DMS153 (cell line): ENCODE measurements at regions not wholly inside any gene's neighbourhood (a gene's known extent, or its start where the extent isn't known, plus 50 kb on each side); places are given as distances from the start of the nearest gene placed in this dataset.
"Not testable (repeated sequence)": the region's sequence is repeated elsewhere in the genome, so short reads cannot be mapped to it uniquely, and the experiment has no call there.

ENCODE experiments used
- DNase-seq: peaks from one replicate; lab custom pipeline; 2025; lab: John Stamatoyannopoulos, UW

- no peak for DNase-seq
Observed at GRCh38 chr12:89227774-89228173, 124.5 kb downstream of the DUSP6 start.

- DNase-seq = peak; percentile 95
Observed at GRCh38 chr12:89225808-89226411, 126.4 kb downstream of the DUSP6 start.

- DNase-seq = peak; percentile 79
Observed at GRCh38 chr12:89225401-89225800, 126.9 kb downstream of the DUSP6 start.

- not testable (repeated sequence) for DNase-seq
Observed at GRCh38 chr12:89222580-89222979, 129.7 kb downstream of the DUSP6 start.

- DNase-seq = no peak
Observed at GRCh38 chr12:89217472-89217871, 134.8 kb downstream of the DUSP6 start.

GRCh38 chr12:89216211-89216952 is 135.9 kb downstream of the DUSP6 start:
- peak; percentile 75 for DNase-seq

- DNase-seq = no peak
Observed at GRCh38 chr12:89215196-89215595, 137.1 kb downstream of the DUSP6 start.

GRCh38 chr12:89213747-89214146 is 138.6 kb downstream of the DUSP6 start:
- no peak for DNase-seq

- DNase-seq = no peak
Observed at GRCh38 chr12:89213139-89213538, 139.2 kb downstream of the DUSP6 start.

- DNase-seq = no peak
Observed at GRCh38 chr12:89212339-89212771, 139.9 kb downstream of the DUSP6 start.

- no peak for DNase-seq
Observed at GRCh38 chr12:89211456-89211855, 140.8 kb downstream of the DUSP6 start.

GRCh38 chr12:89210277-89210676 is 142.0 kb downstream of the DUSP6 start:
- peak; percentile 20 for DNase-seq

GRCh38 chr12:89208661-89209096 is 143.6 kb downstream of the DUSP6 start:
- DNase-seq = no peak

GRCh38 chr12:89206390-89206789 is 145.9 kb downstream of the DUSP6 start:
- DNase-seq = no peak

GRCh38 chr12:89205517-89205916 is 146.8 kb downstream of the DUSP6 start:
- DNase-seq = no peak

- DNase-seq = no peak
Observed at GRCh38 chr12:89203144-89203543, 149.2 kb downstream of the DUSP6 start.

- no peak for DNase-seq
Observed at GRCh38 chr12:89200217-89200616, 152.1 kb downstream of the DUSP6 start.

GRCh38 chr12:89195470-89195869 is 156.8 kb downstream of the DUSP6 start:
- no peak for DNase-seq

- no peak for DNase-seq
Observed at GRCh38 chr12:89194683-89195082, 157.6 kb downstream of the DUSP6 start.

- DNase-seq = no peak
Observed at GRCh38 chr12:89192429-89192828, 159.9 kb downstream of the DUSP6 start.

GRCh38 chr12:89191597-89191996 is 160.7 kb downstream of the DUSP6 start:
- DNase-seq = not testable (repeated sequence)

GRCh38 chr12:89189448-89189847 is 162.9 kb downstream of the DUSP6 start:
- no peak for DNase-seq

- DNase-seq = no peak
Observed at GRCh38 chr12:89187507-89187906, 164.8 kb downstream of the DUSP6 start.

GRCh38 chr12:89185889-89186288 is 166.4 kb downstream of the DUSP6 start:
- no peak for DNase-seq
